CD4-positive, alpha-beta T cell (primary cell): ENCODE measurements at regions not wholly inside any gene's neighbourhood (a gene's known extent, or its start where the extent isn't known, plus 50 kb on each side); places are given as distances from the start of the nearest gene placed in this dataset.
"Not testable (repeated sequence)": the region's sequence is repeated elsewhere in the genome, so short reads cannot be mapped to it uniquely, and the experiment has no call there.

Experiments used
- ATAC-seq: fragments of 200-7000 bp; cut with Tn5 transposase; one replicate; pipeline ENCODE4 v1.10.0; 2022; ENCODE audit warnings: mild to moderate bottlenecking; ENCODE audit not compliant: poor library complexity
- CTCF ChIA-PET: fragments of 350-600 bp; sonication (Branson Sonifier 250); formaldehyde crosslinking; loops from one replicate; lab custom pipeline; 2021; ENCODE audit warnings: antibody characterized with exemption, inconsistent platforms; lab: Charles Lee
- POLR2A ChIA-PET: fragments of 350-600 bp; sonication (Branson Sonifier 250); formaldehyde crosslinking; loops from one replicate; lab custom pipeline; 2021; ENCODE audit warnings: antibody characterized with exemption, inconsistent platforms; lab: Charles Lee
- DNase-seq, 14 experiments: peaks; one replicate each; pipeline ENCODE4 v3.0.0-alpha.2; 2013 to 2020; ENCODE audit warnings: mixed read lengths in 2 of 14
- H3K27ac ChIP-seq, 2 donors: one replicate each; pipeline versions ENCODE4 v1.5.1 to v1.7.0; 2013; ENCODE audit warnings: low read length in 2 of 2, low read depth in 1 of 2, mild to moderate bottlenecking in 1 of 2
- H3K27me3 ChIP-seq, 2 experiments: 1 replicate in 1 of 2; 2 replicates in 1 of 2; pipeline versions ENCODE4 v1.6.1 to v1.7.0; 2013; ENCODE audit warnings: low read length in 2 of 2, control low read depth in 1 of 2, mild to moderate bottlenecking in 1 of 2, moderate library complexity in 1 of 2; ENCODE audit not compliant: insufficient read depth in 2 of 2, control insufficient read depth in 1 of 2
- H3K36me3 ChIP-seq: one replicate; pipeline ENCODE4 v1.6.1; 2013; ENCODE audit warnings: low read length, control low read depth; ENCODE audit not compliant: insufficient read depth
- H3K4me1 ChIP-seq: one replicate; pipeline ENCODE4 v1.6.1; 2013; ENCODE audit warnings: low read length, control low read depth; ENCODE audit not compliant: insufficient read depth
- H3K4me3 ChIP-seq: one replicate; pipeline ENCODE4 v1.5.1; 2013; ENCODE audit warnings: mild to moderate bottlenecking, low read length, moderate library complexity
- H3K9me3 ChIP-seq, 2 experiments: 1 replicate in 1 of 2; 2 replicates in 1 of 2; pipeline versions ENCODE4 v1.6.1 to v1.7.0; 2013; ENCODE audit warnings: low read length in 2 of 2, mild to moderate bottlenecking in 2 of 2, control low read depth in 1 of 2, moderate library complexity in 1 of 2; ENCODE audit not compliant: control insufficient read depth in 1 of 2, insufficient read depth in 1 of 2
- H3K27ac Mint-ChIP-seq: one replicate; pipeline ENCODE4 v1.8.0; 2020; ENCODE audit warnings: mixed read lengths
- H3K27me3 Mint-ChIP-seq: one replicate; pipeline ENCODE4 v1.8.0; 2021; ENCODE audit warnings: mixed read lengths
- H3K36me3 Mint-ChIP-seq: one replicate; pipeline ENCODE4 v1.8.0; 2021; ENCODE audit warnings: low read depth, mixed read lengths
- H3K4me1 Mint-ChIP-seq: one replicate; pipeline ENCODE4 v1.8.0; 2021; ENCODE audit warnings: low read depth, mixed read lengths
- H3K4me3 Mint-ChIP-seq: one replicate; pipeline ENCODE4 v1.8.0; 2020; ENCODE audit warnings: mild to moderate bottlenecking, mixed read lengths
- H3K9me3 Mint-ChIP-seq: one replicate; pipeline ENCODE4 v1.8.0; 2020; ENCODE audit warnings: mixed read lengths
- intact Hi-C, 2 experiments: fragments of 100-400 bp; cut with DNase I in 1 of 2; cut with micrococcal nuclease in 1 of 2; formaldehyde crosslinking; loops; one replicate each; pipeline versions ENCODE4 v1.15.1 to v1.9.0; 2023 to 2025; cut with DNase I, micrococcal nuclease
- TF ChIP-seq, protein P1 (sequence below): fragments of 200-600 bp; IDR thresholded peaks from one replicate; pipeline ENCODE4 v1.8.0; 2022; ENCODE audit warnings: antibody characterized with exemption, mild to moderate bottlenecking

DNA sequence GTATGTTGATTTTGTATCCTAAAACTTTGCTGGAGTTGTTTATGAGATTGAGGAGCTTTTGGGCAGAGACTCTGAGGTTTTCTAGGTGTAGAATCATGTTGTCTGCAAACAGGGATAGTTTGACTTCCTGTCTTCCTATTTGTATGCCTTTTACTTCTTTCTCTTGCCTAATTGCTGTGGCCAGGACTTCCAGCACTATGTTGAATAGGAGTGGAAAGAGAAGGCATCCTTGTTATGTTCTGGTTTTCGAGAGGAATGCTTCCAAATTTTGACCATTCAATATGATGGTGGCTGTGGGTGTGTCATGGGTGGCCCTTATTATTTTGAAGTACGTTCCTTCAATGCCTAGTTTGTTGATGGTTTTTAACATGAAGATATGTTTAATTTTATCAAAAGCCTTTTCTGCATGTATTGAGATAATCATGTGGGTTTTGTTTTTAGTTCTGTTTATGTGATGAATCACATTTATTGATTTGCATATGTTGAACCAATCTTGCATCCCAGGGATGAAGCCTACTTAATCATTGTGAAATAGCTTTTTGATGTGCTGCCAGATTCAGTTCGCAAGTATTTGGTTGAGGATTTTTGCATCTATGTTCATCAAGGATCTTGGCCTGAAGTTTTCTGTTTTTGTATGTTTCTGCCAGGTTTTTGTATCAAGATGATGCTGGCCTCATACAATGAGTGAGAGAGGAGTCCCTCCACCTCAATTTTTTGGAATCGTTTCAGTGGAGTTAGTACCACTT, 188.1 kb downstream of the MINAR1 start:
- intact Hi-C loops: no loop called here
- CTCF ChIA-PET: no interaction called here

DNA sequence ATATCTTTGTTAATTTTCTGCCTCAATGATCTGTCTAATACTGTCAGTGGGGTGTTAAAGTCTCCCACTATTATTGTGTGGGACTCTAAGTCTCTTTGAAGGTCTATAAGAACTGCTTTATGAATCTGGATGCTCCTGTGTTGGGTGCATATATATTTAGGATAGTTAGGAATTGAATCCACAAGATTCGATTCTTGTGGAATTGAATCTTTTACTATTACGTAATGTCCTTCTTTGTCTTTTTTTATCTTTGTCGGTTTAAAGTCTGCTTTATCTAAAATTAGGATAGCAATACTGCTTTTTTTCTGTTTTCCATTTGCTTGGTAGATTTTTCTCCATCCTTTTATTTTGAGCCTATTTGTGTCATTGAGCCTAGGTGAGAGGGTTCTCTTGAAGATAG, 189.7 kb downstream of the MINAR1 start:
- H3K9me3 ChIP-seq, H3K27me3 ChIP-seq, CTCF ChIA-PET, intact Hi-C loops, H3K4me1 Mint-ChIP-seq, H3K27ac Mint-ChIP-seq, H3K4me1 ChIP-seq, H3K4me3 ChIP-seq, H3K9me3 Mint-ChIP-seq, POLR2A ChIA-PET, ATAC-seq, H3K27ac ChIP-seq, H3K36me3 ChIP-seq, DNase-seq, H3K36me3 Mint-ChIP-seq, H3K4me3 Mint-ChIP-seq: not testable (repeated sequence)
- H3K27me3 Mint-ChIP-seq: peaks cover 49% of the 10 kb centered on the region

More for the DNA sequence above, 188.1 kb downstream of the MINAR1 start:
- POLR2A ChIA-PET: no interaction called here
- Histone ChIP-seq H3K9me3 (no peaks in the 10 kb centered on the region), H3K36me3 (no peaks in the 10 kb centered on the region), H3K27ac (no peak overlapping the region), H3K4me1 (no peaks in the 10 kb centered on the region), H3K27me3 (peaks cover 0 to 3% of the 10 kb centered on the region in 2 experiments), H3K4me3 (no peak overlapping the region)
- TF ChIP-seq, protein P1, sequence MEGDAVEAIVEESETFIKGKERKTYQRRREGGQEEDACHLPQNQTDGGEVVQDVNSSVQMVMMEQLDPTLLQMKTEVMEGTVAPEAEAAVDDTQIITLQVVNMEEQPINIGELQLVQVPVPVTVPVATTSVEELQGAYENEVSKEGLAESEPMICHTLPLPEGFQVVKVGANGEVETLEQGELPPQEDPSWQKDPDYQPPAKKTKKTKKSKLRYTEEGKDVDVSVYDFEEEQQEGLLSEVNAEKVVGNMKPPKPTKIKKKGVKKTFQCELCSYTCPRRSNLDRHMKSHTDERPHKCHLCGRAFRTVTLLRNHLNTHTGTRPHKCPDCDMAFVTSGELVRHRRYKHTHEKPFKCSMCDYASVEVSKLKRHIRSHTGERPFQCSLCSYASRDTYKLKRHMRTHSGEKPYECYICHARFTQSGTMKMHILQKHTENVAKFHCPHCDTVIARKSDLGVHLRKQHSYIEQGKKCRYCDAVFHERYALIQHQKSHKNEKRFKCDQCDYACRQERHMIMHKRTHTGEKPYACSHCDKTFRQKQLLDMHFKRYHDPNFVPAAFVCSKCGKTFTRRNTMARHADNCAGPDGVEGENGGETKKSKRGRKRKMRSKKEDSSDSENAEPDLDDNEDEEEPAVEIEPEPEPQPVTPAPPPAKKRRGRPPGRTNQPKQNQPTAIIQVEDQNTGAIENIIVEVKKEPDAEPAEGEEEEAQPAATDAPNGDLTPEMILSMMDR: no peak
- H3K27me3 Mint-ChIP-seq: peaks cover 45% of the 10 kb centered on the region
- H3K36me3 Mint-ChIP-seq: no peaks in the 10 kb centered on the region
- no peak for ATAC-seq
- H3K9me3 Mint-ChIP-seq: no peaks in the 10 kb centered on the region
- H3K4me1 Mint-ChIP-seq: no peaks in the 10 kb centered on the region
- DNase-seq: no peak
- H3K4me3 Mint-ChIP-seq: no peak overlapping the region
- no peak overlapping the region for H3K27ac Mint-ChIP-seq

DNA sequence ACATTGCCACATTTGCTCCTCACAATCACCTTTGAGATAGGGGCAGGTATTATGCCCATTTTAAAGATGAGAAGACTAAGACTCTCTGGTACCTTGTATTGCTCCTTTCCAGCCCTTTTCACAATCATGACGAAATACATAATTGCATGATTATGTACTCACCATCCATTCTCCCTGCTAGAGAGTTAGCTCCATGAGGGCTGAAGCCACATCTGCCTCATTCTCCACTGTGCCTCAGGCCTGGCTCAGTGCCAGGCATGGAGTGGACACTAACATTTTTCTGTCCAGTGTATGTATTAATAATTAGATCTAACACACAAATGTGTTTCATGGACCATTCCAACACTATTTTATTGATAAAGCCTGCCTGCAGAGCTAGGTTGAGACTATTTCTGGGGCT, 191.4 kb downstream of the MINAR1 start:
- ChIA-PET CTCF (interaction anchor here (1.1 kb wide), 1 partner anchor 10 kb away, joined by 3 read pairs; no protein-coding TSS in a partner anchor), POLR2A (no interaction called here)

More for the DNA sequence above, 191.4 kb downstream of the MINAR1 start:
- TF ChIP-seq, protein P1: no peak
- H3K4me1 Mint-ChIP-seq: no peaks in the 10 kb centered on the region
- ATAC-seq: no peak
- DNase-seq: no peak
- Histone ChIP-seq H3K9me3 (no peaks in the 10 kb centered on the region), H3K27me3 (peaks cover 0 to 3% of the 10 kb centered on the region in 2 experiments), H3K36me3 (no peaks in the 10 kb centered on the region), H3K4me3 (no peak overlapping the region), H3K4me1 (no peaks in the 10 kb centered on the region), H3K27ac (no peak overlapping the region)
- no peak overlapping the region for H3K27ac Mint-ChIP-seq
- H3K36me3 Mint-ChIP-seq: no peaks in the 10 kb centered on the region
- peaks cover 58% of the 10 kb centered on the region for H3K27me3 Mint-ChIP-seq
- H3K9me3 Mint-ChIP-seq: no peaks in the 10 kb centered on the region
- H3K4me3 Mint-ChIP-seq: no peak overlapping the region
- intact Hi-C loops: no loop called here
